ENCODE measurements at regions not wholly inside any gene's neighbourhood (a gene's known extent, or its start where the extent isn't known, plus 50 kb on each side); places are given as distances from the start of the nearest gene placed in this dataset.

DNA sequence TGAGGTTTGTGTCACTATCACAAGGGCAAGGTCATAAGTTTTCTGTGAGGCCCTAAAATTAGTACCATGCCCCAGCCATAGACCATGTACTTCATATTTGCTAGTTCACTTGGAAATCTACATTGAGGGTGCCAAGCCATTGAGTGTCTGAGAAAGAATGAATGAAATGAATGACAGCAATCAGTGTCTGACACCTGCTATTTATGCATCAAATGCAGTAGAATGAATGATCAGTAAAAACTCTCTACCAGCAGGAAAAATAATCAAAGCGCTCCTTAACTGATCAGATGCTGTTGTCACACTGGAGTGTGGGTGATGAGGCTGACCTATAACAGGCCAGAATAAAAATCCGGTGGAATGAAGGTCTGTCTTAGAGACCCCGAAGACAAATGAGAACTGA lies 467.9 kb upstream of the B3GAT1 start:
- TF ChIP-seq POLR2A (IDR thresholded peaks at IDR 0.05), result no peak
- TF ChIP-seq EP300 (IDR thresholded peaks at IDR 0.05), result no peak
- TF ChIP-seq CTCF (IDR thresholded peaks at IDR 0.05), result no peak
